ENCODE measurements at regions not wholly inside any gene's neighbourhood (a gene's known extent, or its start where the extent isn't known, plus 50 kb on each side); places are given as distances from the start of the nearest gene placed in this dataset.
"Not testable (repeated sequence)": the region's sequence is repeated elsewhere in the genome, so short reads cannot be mapped to it uniquely, and the experiment has no call there.

DNA sequence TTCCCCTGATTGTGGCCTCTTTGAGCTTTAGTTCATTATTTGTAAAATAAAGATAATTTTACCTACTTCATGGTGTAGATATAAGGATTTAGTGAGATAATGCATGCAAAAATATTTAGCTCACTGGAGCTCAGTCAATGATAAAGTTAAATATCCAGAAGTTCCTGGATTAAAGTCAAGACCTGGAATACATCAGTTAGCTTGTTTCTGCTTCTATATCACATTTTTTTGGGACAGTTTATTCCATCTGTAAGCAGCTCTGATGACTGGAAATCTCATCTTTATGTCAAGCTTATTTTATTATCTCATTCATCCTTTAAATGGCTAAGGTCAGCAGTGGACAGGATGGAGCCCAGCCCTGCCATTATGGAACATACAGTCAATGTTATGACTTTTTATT, 152.0 kb downstream of the EVA1A start:
- ATAC-seq (replicated peaks) (no peak), DNase-seq (no peak)
- no peak overlapping the region for H3K4me3 Mint-ChIP-seq
- H3K36me3 Mint-ChIP-seq (ENCODE audit: insufficient read depth), result no peaks in the 10 kb centered on the region
- no peaks in the 10 kb centered on the region for H3K4me1 Mint-ChIP-seq (ENCODE audit: low read depth in 2 of 2)
- H3K9me3 Mint-ChIP-seq, result no peaks in the 10 kb centered on the region
- H3K27me3 Mint-ChIP-seq, result peaks cover 2 to 31% of the 10 kb centered on the region in 2 donors
- no peak overlapping the region for H3K27ac Mint-ChIP-seq

GRCh38 chr2:75407038-75407530, 153.7 kb downstream of the EVA1A start:
- Mint-ChIP-seq H3K4me3 (no peak overlapping the region), H3K27ac (no peak overlapping the region), H3K36me3 (ENCODE audit: insufficient read depth) (no peaks in the 10 kb centered on the region), H3K9me3 (no peaks in the 10 kb centered on the region), H3K4me1 (ENCODE audit: low read depth in 2 of 2) (no peaks in the 10 kb centered on the region), H3K27me3 (peaks cover 13 to 27% of the 10 kb centered on the region in 2 donors)
- no peak for DNase-seq
- ATAC-seq (replicated peaks), result no peak

DNA sequence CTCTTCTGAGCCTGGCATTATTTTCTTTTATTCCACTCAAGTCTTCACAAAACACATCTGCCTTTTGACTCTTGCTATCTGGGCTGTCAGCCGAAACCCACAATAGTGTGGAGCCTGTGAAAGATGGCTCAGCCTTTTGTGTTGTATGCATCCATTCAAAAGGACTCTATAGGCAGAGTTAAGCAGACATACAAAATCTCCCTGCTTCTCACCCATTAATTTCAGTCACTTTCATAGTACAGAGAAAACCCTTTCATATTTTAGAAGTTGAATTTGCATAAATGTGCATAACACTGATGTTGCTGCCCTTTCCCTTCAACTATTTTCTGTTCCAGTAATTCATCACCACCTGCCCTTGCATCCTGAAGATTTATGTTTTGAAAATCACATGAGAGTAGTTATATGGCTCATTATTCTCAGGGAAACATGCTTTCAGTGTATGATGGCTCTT, 154.6 kb downstream of the EVA1A start:
- no peaks in the 10 kb centered on the region for H3K4me1 Mint-ChIP-seq (ENCODE audit: low read depth in 2 of 2)
- no peaks in the 10 kb centered on the region for H3K36me3 Mint-ChIP-seq (ENCODE audit: insufficient read depth)
- DNase-seq (no peak), ATAC-seq (replicated peaks) (no peak)
- H3K27ac Mint-ChIP-seq, result no peak overlapping the region
- no peaks in the 10 kb centered on the region for H3K9me3 Mint-ChIP-seq
- no peak overlapping the region for H3K4me3 Mint-ChIP-seq
- peaks cover 19 to 27% of the 10 kb centered on the region in 2 donors for H3K27me3 Mint-ChIP-seq

GRCh38 chr2:75405000-75405399, 155.7 kb downstream of the EVA1A start:
- DNase-seq, result no peak
- no peaks in the 10 kb centered on the region for H3K4me1 Mint-ChIP-seq (ENCODE audit: low read depth in 2 of 2)
- no peaks in the 10 kb centered on the region for H3K9me3 Mint-ChIP-seq
- no peaks in the 10 kb centered on the region for H3K36me3 Mint-ChIP-seq (ENCODE audit: insufficient read depth)
- no peak overlapping the region for H3K4me3 Mint-ChIP-seq
- H3K27me3 Mint-ChIP-seq, result peaks cover 19 to 27% of the 10 kb centered on the region in 2 donors
- ATAC-seq (replicated peaks), result no peak
- no peak overlapping the region for H3K27ac Mint-ChIP-seq

DNA sequence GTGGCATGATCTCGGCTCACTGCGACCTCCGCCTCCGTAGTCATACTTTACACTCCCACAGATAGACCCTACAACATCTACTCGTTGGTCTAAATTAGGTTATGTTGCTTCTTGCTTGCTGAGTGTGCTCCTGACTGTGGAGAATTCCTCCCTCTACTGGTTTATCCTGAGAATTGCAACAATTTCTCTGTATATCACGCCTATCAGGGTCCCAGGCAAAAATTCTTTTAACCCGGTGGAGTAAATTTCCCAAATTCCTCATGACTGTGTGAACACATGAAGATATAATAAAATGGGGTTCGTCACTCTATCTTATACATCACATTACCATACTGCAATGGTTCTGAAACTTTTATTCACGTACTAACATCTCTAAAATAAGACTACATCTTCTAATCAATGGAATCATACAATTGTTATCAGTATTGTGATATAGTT, 156.7 kb downstream of the EVA1A start:
- no peaks in the 10 kb centered on the region for H3K9me3 Mint-ChIP-seq
- H3K4me1 Mint-ChIP-seq (ENCODE audit: low read depth in 2 of 2), result no peaks in the 10 kb centered on the region
- ATAC-seq (replicated peaks), result peak; percentile 49
- no peak overlapping the region for H3K4me3 Mint-ChIP-seq
- H3K27ac Mint-ChIP-seq, result no peak overlapping the region
- DNase-seq, result no peak
- H3K27me3 Mint-ChIP-seq, result peaks cover 19 to 27% of the 10 kb centered on the region in 2 donors
- no peaks in the 10 kb centered on the region for H3K36me3 Mint-ChIP-seq (ENCODE audit: insufficient read depth)

DNA sequence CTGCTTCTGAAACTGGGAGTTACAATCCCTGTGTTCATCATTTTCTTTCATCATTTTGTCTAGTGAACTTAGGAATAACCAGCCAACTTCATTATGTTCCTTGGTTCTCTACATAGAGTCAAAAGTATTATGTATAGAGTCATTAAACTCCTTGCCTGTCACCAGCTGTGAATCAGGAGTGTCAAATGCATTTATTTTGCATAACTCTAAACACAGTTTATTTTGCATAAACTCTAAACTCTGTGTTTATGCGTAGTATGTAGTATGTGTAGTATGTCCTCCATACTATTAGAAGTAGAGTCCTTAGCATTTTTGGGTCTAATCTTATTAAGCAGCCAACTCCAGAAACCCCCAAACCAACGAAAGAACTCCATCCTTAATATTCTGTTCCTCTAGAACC, 164.4 kb downstream of the EVA1A start:
- ATAC-seq (replicated peaks), result no peak
- Mint-ChIP-seq H3K4me1 (ENCODE audit: low read depth in 2 of 2) (no peaks in the 10 kb centered on the region), H3K4me3 (no peak overlapping the region), H3K27ac (no peak overlapping the region), H3K9me3 (no peaks in the 10 kb centered on the region), H3K27me3 (peaks cover 0 to 16% of the 10 kb centered on the region in 2 donors), H3K36me3 (ENCODE audit: insufficient read depth) (no peaks in the 10 kb centered on the region)
- DNase-seq, result no peak

DNA sequence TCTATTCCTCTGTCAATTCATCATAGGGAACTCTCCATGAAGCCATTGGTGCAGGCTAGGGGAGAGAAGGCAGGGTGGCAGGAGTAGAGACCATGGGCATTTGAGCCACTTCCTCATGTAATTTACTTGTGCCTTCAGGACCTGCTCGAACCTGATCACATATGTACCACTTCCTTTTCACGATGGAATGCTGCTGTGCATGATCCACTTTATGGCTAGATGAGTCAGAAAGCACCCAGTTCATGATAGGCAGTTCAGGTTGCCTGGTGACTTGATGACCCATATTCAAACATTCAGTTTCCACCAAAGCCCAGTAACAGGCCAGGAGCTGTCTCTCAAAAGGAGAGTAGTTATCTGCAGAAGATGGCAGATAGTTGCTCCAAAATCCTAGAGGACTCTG, 166.0 kb downstream of the EVA1A start:
- not testable (repeated sequence) for H3K27ac Mint-ChIP-seq; ATAC-seq (replicated peaks)

DNA sequence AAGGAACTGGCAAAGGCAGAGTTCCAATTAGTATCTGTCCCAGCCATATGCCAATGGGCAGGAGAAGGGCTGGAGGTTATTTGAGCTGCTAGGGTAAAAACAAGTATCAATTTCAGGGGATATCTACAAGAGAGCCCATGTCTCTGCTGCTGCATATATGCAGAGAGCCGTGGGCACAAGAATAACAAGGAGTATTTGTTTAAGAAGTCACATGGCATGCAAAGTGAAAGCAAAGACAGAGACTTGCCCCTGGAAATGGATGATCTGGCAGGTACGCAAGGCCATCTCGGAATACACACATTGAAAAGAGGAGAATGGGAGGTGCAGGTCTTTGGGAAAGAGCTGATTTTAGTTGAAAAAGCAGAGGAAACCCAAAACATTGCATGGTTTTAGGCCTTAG, 170.6 kb downstream of the EVA1A start:
- Mint-ChIP-seq H3K27me3 (peaks cover 0 to 56% of the 10 kb centered on the region in 2 donors), H3K9me3 (peaks cover 0 to 1% of the 10 kb centered on the region in 2 donors), H3K36me3 (ENCODE audit: insufficient read depth) (no peaks in the 10 kb centered on the region), H3K4me3 (no peak overlapping the region), H3K4me1 (ENCODE audit: low read depth in 2 of 2) (no peaks in the 10 kb centered on the region), H3K27ac (no peak overlapping the region)
- ATAC-seq (replicated peaks), result no peak
- no peak for DNase-seq

More for the DNA sequence above, 166.0 kb downstream of the EVA1A start:
- not testable (repeated sequence) for H3K4me1 Mint-ChIP-seq (ENCODE audit: low read depth in 2 of 2); DNase-seq; H3K36me3 Mint-ChIP-seq (ENCODE audit: insufficient read depth); H3K4me3 Mint-ChIP-seq; H3K9me3 Mint-ChIP-seq
- peaks cover 0 to 25% of the 10 kb centered on the region in 2 donors for H3K27me3 Mint-ChIP-seq

DNA sequence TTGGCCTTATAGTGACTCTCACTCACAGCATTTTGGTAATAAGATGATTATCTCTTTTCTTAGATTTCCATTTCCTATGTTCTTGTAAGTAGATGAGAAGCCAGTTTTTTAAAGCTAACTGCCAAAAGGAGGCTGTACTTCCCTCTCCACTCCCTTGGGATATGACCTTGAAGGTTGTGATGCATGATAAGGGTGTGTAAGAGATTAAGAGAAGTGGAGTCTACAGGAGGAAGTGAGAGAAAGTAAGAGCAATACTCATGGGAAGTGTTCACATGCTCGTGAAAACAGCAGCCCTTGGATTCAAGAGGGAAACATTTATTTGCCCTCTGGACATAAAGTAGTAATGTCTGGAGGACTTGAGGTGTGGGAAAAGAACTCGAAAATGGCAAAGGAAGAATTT, 171.5 kb downstream of the EVA1A start:
- H3K27ac Mint-ChIP-seq, result no peak overlapping the region
- peaks cover 0 to 52% of the 10 kb centered on the region in 2 donors for H3K27me3 Mint-ChIP-seq
- H3K4me3 Mint-ChIP-seq, result no peak overlapping the region
- no peaks in the 10 kb centered on the region for H3K4me1 Mint-ChIP-seq (ENCODE audit: low read depth in 2 of 2)
- ATAC-seq (replicated peaks) (no peak), DNase-seq (no peak)
- peaks cover 0 to 1% of the 10 kb centered on the region in 2 donors for H3K9me3 Mint-ChIP-seq
- no peaks in the 10 kb centered on the region for H3K36me3 Mint-ChIP-seq (ENCODE audit: insufficient read depth)

DNA sequence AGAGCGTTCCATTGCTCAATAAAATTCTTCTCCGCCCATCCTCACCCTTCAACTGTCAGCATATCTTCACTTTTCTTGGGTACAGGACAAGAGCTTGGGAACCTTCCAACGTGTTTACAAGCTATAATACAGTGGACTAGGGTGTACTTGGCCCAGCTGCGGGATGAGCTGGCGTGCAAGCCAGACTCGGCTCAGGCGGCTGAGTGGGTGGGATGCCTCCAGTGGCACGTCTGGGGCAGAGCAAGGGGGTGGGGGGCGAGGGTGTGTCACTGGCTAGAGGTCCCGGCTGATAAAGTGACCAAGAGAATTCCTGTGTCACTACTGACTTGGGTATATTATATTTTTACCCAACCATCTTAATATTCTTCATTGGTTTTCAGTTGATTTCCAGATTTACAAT, 179.7 kb downstream of the EVA1A start:
- no peak overlapping the region for H3K27ac Mint-ChIP-seq
- no peaks in the 10 kb centered on the region for H3K36me3 Mint-ChIP-seq (ENCODE audit: insufficient read depth)
- no peaks in the 10 kb centered on the region for H3K4me1 Mint-ChIP-seq (ENCODE audit: low read depth in 2 of 2)
- ATAC-seq (replicated peaks) (no peak), DNase-seq (no peak)
- peaks cover 1 to 8% of the 10 kb centered on the region in 2 donors for H3K27me3 Mint-ChIP-seq
- H3K4me3 Mint-ChIP-seq, result no peak overlapping the region
- no peaks in the 10 kb centered on the region for H3K9me3 Mint-ChIP-seq

DNA sequence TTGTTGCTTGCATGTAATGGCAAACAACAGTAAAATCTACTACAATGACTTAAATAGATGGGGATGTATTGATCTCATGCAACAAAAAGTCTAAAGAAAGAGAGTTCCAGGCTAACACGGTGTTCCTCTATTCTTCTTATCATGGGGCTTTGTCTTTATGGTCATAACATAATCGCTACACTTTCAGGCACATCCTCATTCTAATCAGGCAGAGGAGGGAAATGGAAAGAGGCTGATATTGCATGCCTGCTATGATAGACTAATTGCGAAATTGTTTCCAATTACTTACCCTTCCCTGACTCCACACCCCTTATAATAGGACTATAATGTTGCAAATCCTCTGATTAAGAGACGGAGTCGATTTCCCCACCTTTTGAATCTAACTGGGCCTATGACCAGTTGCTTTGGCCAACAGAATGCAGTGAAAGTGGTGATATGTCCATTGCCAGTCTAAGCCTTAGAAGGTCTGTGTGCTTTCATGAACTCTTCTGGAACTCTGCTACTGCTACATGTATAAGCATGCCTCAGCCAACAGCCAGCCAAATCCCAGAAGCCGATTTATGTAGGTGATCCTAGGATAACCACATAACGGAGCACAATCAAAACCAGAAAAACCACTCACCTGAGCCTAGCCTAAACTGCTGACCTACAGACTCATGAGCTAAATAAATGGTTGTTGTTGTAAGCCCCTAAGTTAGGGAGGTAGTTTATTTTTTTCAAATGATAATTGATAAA, 180.3 kb upstream of the TACR1 start:
- DNase-seq (no peak), ATAC-seq (replicated peaks) (no peak)
- Mint-ChIP-seq H3K4me1 (ENCODE audit: low read depth in 2 of 2) (no peaks in the 10 kb centered on the region), H3K9me3 (no peaks in the 10 kb centered on the region), H3K36me3 (ENCODE audit: insufficient read depth) (no peaks in the 10 kb centered on the region), H3K27ac (no peak overlapping the region), H3K4me3 (no peak overlapping the region), H3K27me3 (peaks cover 0 to 8% of the 10 kb centered on the region in 2 donors)

DNA sequence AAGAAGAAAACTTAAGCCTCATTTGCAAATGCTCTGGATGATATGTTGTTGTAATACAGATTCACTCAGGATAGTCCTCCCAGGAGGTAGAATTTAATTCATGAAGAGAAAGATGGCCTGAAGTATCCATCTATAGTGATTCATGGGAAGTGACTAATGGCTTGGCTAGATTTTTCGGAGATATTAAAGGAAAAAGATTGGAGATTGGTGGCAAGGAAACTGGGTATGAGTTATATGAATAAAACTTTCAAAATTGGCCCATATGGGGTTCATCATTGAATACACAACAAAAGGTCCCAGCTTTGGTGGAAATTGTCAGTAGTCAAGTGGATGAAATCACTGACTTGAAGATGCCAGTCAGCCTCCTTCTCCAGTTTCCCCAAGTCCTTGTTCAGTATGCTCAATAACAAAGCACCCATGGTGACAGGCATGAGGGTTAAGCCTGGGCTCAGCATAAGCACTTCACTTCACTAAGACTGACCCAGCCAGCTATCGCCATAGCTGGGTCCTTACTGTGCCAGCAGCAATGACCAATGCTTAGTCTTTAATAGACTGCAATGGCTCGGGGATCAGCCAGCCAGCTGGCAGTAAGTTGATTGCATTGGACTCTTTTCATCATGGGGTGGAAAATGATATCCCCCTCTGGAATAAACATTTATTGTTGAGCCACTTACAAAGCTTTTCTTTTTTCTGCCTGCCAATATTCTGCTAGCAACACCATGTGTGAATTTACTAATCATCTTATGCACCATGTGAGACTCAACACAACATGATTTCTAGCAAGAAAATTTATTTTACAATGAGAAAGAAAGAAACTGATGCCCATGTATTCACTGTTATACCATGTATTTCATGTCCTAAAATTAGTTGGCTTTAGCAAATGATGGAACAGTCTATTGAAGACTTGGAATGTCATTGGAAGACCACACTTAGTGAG, 176.6 kb upstream of the TACR1 start:
- Mint-ChIP-seq H3K27me3 (peaks cover 0 to 18% of the 10 kb centered on the region in 2 donors), H3K36me3 (ENCODE audit: insufficient read depth) (no peaks in the 10 kb centered on the region), H3K4me1 (ENCODE audit: low read depth in 2 of 2) (no peaks in the 10 kb centered on the region), H3K27ac (no peak overlapping the region), H3K4me3 (no peak overlapping the region), H3K9me3 (peaks cover 1 to 10% of the 10 kb centered on the region in 2 donors)
- DNase-seq (no peak), ATAC-seq (replicated peaks) (no peak)

DNA sequence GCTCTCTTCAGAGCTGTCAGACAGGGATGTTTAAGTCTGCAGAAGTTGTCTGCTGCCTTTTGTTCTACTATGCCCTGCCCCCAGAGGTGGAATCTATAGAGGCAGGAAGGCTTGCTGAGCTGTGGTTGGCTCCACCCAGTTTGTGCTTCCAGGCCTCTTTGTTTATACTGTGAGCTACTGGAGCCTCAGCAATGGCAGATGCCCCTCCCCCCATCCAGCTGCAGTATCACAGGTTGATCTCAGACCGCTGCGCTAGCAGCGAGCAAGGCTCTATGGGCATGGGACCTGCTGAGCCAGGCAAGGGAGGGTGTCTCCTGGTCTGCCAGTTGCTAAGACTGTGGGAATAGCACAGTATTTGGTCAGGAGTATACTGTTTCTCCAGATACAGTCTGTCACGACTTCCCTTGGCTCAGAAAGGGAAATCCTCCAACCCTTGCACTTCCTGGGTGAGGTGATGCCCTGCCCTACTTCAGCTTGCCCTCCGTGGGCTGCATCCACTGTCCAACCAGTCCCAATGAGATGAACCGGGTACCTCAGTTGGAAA, 175.2 kb upstream of the TACR1 start:
- not testable (repeated sequence) for H3K36me3 Mint-ChIP-seq (ENCODE audit: insufficient read depth); H3K27ac Mint-ChIP-seq; DNase-seq; H3K4me1 Mint-ChIP-seq (ENCODE audit: low read depth in 2 of 2); H3K4me3 Mint-ChIP-seq; ATAC-seq (replicated peaks)
- H3K9me3 Mint-ChIP-seq, result peaks cover 1 to 19% of the 10 kb centered on the region in 2 donors
- H3K27me3 Mint-ChIP-seq, result peaks cover 0 to 18% of the 10 kb centered on the region in 2 donors
